COLO668 (cell line): ENCODE measurements at regions not wholly inside any gene's neighbourhood (a gene's known extent, or its start where the extent isn't known, plus 50 kb on each side); places are given as distances from the start of the nearest gene placed in this dataset.

Source experiments
- DNase-seq: peaks from one replicate; lab custom pipeline; 2025; ENCODE audit not compliant: unreplicated experiment; lab: John Stamatoyannopoulos, UW

- DNase-seq = no peak
Measured at GRCh38 chr18:2281086-2281485, 290.2 kb downstream of the METTL4 start.

- no peak for DNase-seq
Measured at GRCh38 chr18:2281523-2282199, 289.6 kb downstream of the METTL4 start.

GRCh38 chr18:2293109-2293839 lies 278.0 kb downstream of the METTL4 start:
- no peak for DNase-seq

GRCh38 chr18:2301316-2301715 lies 270.0 kb downstream of the METTL4 start:
- no peak for DNase-seq

GRCh38 chr18:2302012-2302411 lies 269.3 kb downstream of the METTL4 start:
- DNase-seq = no peak

GRCh38 chr18:2302628-2303516 lies 268.4 kb downstream of the METTL4 start:
- no peak for DNase-seq

- no peak for DNase-seq
Measured at GRCh38 chr18:2303517-2304238, 267.6 kb downstream of the METTL4 start.

- no peak for DNase-seq
Measured at GRCh38 chr18:2304378-2305175, 266.7 kb downstream of the METTL4 start.

GRCh38 chr18:2306606-2307005 lies 264.7 kb downstream of the METTL4 start:
- DNase-seq = no peak

- DNase-seq = no peak
Measured at GRCh38 chr18:2310886-2311285, 260.4 kb downstream of the METTL4 start.

- no peak for DNase-seq
Measured at GRCh38 chr18:2312440-2312839, 258.9 kb downstream of the METTL4 start.

- no peak for DNase-seq
Measured at GRCh38 chr18:2313332-2313731, 258.0 kb downstream of the METTL4 start.

GRCh38 chr18:2316082-2316750 lies 255.1 kb downstream of the METTL4 start:
- no peak for DNase-seq

- DNase-seq = no peak
Measured at GRCh38 chr18:2316751-2317696, 254.3 kb downstream of the METTL4 start.

- no peak for DNase-seq
Measured at GRCh38 chr18:2324459-2324858, 246.8 kb downstream of the METTL4 start.

- DNase-seq = no peak
Measured at GRCh38 chr18:2325308-2325849, 245.9 kb downstream of the METTL4 start.

GRCh38 chr18:2325933-2326332 lies 245.4 kb downstream of the METTL4 start:
- no peak for DNase-seq

GRCh38 chr18:2326999-2327398 lies 244.3 kb downstream of the METTL4 start:
- DNase-seq = no peak
